ENCODE measurements at regions not wholly inside any gene's neighbourhood (a gene's known extent, or its start where the extent isn't known, plus 50 kb on each side); places are given as distances from the start of the nearest gene placed in this dataset.

- TF ChIP-seq, protein P1, sequence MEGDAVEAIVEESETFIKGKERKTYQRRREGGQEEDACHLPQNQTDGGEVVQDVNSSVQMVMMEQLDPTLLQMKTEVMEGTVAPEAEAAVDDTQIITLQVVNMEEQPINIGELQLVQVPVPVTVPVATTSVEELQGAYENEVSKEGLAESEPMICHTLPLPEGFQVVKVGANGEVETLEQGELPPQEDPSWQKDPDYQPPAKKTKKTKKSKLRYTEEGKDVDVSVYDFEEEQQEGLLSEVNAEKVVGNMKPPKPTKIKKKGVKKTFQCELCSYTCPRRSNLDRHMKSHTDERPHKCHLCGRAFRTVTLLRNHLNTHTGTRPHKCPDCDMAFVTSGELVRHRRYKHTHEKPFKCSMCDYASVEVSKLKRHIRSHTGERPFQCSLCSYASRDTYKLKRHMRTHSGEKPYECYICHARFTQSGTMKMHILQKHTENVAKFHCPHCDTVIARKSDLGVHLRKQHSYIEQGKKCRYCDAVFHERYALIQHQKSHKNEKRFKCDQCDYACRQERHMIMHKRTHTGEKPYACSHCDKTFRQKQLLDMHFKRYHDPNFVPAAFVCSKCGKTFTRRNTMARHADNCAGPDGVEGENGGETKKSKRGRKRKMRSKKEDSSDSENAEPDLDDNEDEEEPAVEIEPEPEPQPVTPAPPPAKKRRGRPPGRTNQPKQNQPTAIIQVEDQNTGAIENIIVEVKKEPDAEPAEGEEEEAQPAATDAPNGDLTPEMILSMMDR (IDR thresholded peaks at IDR 0.05), result no peak
- TF ChIP-seq POLR2A (IDR thresholded peaks at IDR 0.05), result no peak
These were observed 127.1 kb upstream of the TCERG1L start for GRCh38 chr10:131438665-131439064.

All from testis (tissue), 2 donors.